Colonic mucosa (tissue), 4 donors: ENCODE measurements at regions not wholly inside any gene's neighbourhood (a gene's known extent, or its start where the extent isn't known, plus 50 kb on each side); places are given as distances from the start of the nearest gene placed in this dataset.
"Not testable (repeated sequence)": the region's sequence is repeated elsewhere in the genome, so short reads cannot be mapped to it uniquely, and the experiment has no call there.

Source experiments
- DNase-seq: peaks from one replicate; pipeline ENCODE4 v3.0.0-alpha.2; 2020
- H3K27ac ChIP-seq: fragments of 200-600 bp; one replicate; pipeline ENCODE4 v1.8.0; 2021
- H3K27me3 ChIP-seq: fragments of 200-600 bp; one replicate; pipeline ENCODE4 v1.8.0; 2021
- H3K36me3 ChIP-seq: fragments of 200-600 bp; one replicate; pipeline ENCODE4 v1.8.0; 2021
- H3K4me1 ChIP-seq: fragments of 200-600 bp; one replicate; pipeline ENCODE4 v1.8.0; 2021; ENCODE audit warnings: mild to moderate bottlenecking
- H3K4me3 ChIP-seq: fragments of 200-600 bp; one replicate; pipeline ENCODE4 v1.8.0; 2021
- H3K9ac ChIP-seq, 2 donors: one replicate each; pipeline ENCODE4 v1.7.0; 2013; ENCODE audit warnings: control low read depth in 2 of 2, low read depth in 2 of 2, low read length in 2 of 2
- H3K9me3 ChIP-seq: fragments of 200-600 bp; one replicate; pipeline ENCODE4 v1.8.0; 2021
- CTCF ChIP-seq: fragments of 200-600 bp; IDR thresholded peaks from one replicate; pipeline ENCODE4 v1.8.0; 2022; ENCODE audit warnings: antibody characterized with exemption, mild to moderate bottlenecking
- intact Hi-C: fragments of 100-400 bp; cut with DNase I; formaldehyde crosslinking; loops from one replicate; pipeline ENCODE4 v1.14.1; 2022
- donor health status: healthy.
- donor health status: DM: no; HTN: no; CAD: no.
- donor health status: DM: no; HTN: no; CAD: no.

- DNase-seq, result no peak
- Histone ChIP-seq H3K9me3 (no peaks in the 10 kb centered on the region), H3K27ac (no peak overlapping the region), H3K27me3 (no peaks in the 10 kb centered on the region), H3K9ac (no peak overlapping the region), H3K4me1 (no peaks in the 10 kb centered on the region), H3K36me3 (no peaks in the 10 kb centered on the region), H3K4me3 (no peak overlapping the region)
- TF ChIP-seq CTCF, result no peak
- intact Hi-C loops, result no loop called here
Measured at GRCh38 chr6:133088931-133089695, 152.0 kb upstream of the EYA4 start.

GRCh38 chr6:133092199-133092598 lies 149.0 kb upstream of the EYA4 start:
- Histone ChIP-seq H3K4me3 (no peak overlapping the region), H3K27me3 (no peaks in the 10 kb centered on the region), H3K9ac (no peak overlapping the region), H3K9me3 (no peaks in the 10 kb centered on the region), H3K4me1 (no peaks in the 10 kb centered on the region), H3K27ac (no peak overlapping the region), H3K36me3 (no peaks in the 10 kb centered on the region)
- TF ChIP-seq CTCF, result no peak
- DNase-seq, result no peak
- intact Hi-C loops, result no loop called here

- Histone ChIP-seq H3K4me3 (no peak overlapping the region), H3K9ac (no peak overlapping the region), H3K9me3 (no peaks in the 10 kb centered on the region), H3K27ac (no peak overlapping the region), H3K27me3 (no peaks in the 10 kb centered on the region), H3K4me1 (no peaks in the 10 kb centered on the region), H3K36me3 (no peaks in the 10 kb centered on the region)
- no peak for TF ChIP-seq CTCF
- intact Hi-C loops, result no loop called here
- no peak for DNase-seq
Measured at GRCh38 chr6:133092771-133093170, 148.4 kb upstream of the EYA4 start.

GRCh38 chr6:133093211-133093610 lies 147.9 kb upstream of the EYA4 start:
- DNase-seq, H3K27ac ChIP-seq, H3K27me3 ChIP-seq, H3K4me1 ChIP-seq, H3K36me3 ChIP-seq, H3K4me3 ChIP-seq, H3K9ac ChIP-seq, intact Hi-C loops, H3K9me3 ChIP-seq: not testable (repeated sequence)

- intact Hi-C loops, result no loop called here
- H3K9me3 ChIP-seq, result no peaks in the 10 kb centered on the region
- H3K27ac ChIP-seq, result no peak overlapping the region
Measured at GRCh38 chr6:133093956-133094355, 147.2 kb upstream of the EYA4 start.

More at GRCh38 chr6:133093956-133094355, 147.2 kb upstream of the EYA4 start:
- no peak for DNase-seq
- no peak for TF ChIP-seq CTCF
- Histone ChIP-seq H3K9ac (no peak overlapping the region), H3K36me3 (no peaks in the 10 kb centered on the region), H3K4me3 (no peak overlapping the region), H3K4me1 (no peaks in the 10 kb centered on the region), H3K27me3 (no peaks in the 10 kb centered on the region)
